ENCODE measurements at regions not wholly inside any gene's neighbourhood (a gene's known extent, or its start where the extent isn't known, plus 50 kb on each side); places are given as distances from the start of the nearest gene placed in this dataset.

DNA sequence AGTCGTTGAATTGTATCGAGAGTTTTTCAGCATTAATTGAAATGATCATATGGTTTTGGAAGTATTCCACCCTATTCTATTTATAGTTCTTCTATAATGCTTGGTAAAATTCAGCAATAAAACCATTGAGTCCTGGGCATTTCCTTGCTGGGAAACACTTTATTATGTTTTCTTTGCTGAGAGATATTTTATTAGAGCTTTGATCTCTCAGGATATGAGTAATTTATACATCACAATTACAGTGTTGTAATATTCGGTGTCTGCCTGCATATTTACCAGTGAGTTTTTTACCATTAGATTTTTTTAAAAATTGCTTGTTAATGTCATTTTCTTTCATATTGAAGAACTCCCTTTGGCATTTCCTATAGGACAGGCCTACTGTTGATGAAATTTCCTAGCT is 402.7 kb upstream of the FSIP2 start:
- Histone ChIP-seq H2AFZ (ENCODE audit: low read length) (no peak overlapping the region), H2BK15ac (ENCODE audit: low read length) (no peak overlapping the region), H4K8ac (ENCODE audit: extremely low read depth, insufficient read depth, low read length) (no peak overlapping the region), H3K23ac (ENCODE audit: insufficient read length) (no peak overlapping the region), H3K36me3 (ENCODE audit: control insufficient read depth in 2 of 4, insufficient read depth in 4 of 4, low read length in 3 of 4) (no peaks in the 10 kb centered on the region), H2BK20ac (ENCODE audit: low read length) (no peak overlapping the region), H3K18ac (ENCODE audit: extremely low read depth, low read length) (no peak overlapping the region), H2AK5ac (ENCODE audit: low read depth, low read length) (no peak overlapping the region), H2BK120ac (replicated peaks; ENCODE audit: low read depth, low read length) (no peak overlapping the region), H2BK12ac (ENCODE audit: low read depth, low read length) (no peak overlapping the region), H4K5ac (ENCODE audit: insufficient read length, low read depth, low read length) (no peak overlapping the region), H4K91ac (replicated peaks; ENCODE audit: insufficient read length, low read length) (no peak overlapping the region), H2BK5ac (ENCODE audit: low read depth, low read length) (no peak overlapping the region), H3K4me1 (replicated peaks in 1 of 4; ENCODE audit: control insufficient read depth in 3 of 4, insufficient read depth in 4 of 4, low read length in 3 of 4) (no peaks in the 10 kb centered on the region), H3K14ac (ENCODE audit: insufficient read length) (no peak overlapping the region), H3K4ac (replicated peaks; ENCODE audit: insufficient read length, low read depth, low read length) (no peak overlapping the region), H3K56ac (replicated peaks; ENCODE audit: insufficient read length, low read depth, low read length) (no peak overlapping the region), H3K9ac (replicated peaks in 1 of 4; ENCODE audit: extremely low read depth in 1 of 4, low read depth in 3 of 4, low read length in 3 of 4) (no peak overlapping the region), H3K4me2 (ENCODE audit: insufficient read depth in 1 of 2, low read depth in 2 of 2, low read length in 2 of 2) (no peak overlapping the region), H3K79me2 (ENCODE audit: control insufficient read depth in 1 of 2, insufficient read depth in 2 of 2, low read length in 2 of 2) (no peaks in the 10 kb centered on the region), H4K20me1 (replicated peaks in 1 of 2; ENCODE audit: control insufficient read depth in 1 of 2, insufficient read depth in 2 of 2, low read length in 2 of 2) (no peaks in the 10 kb centered on the region), H3K4me3 (ENCODE audit: extremely low read depth in 1 of 4, insufficient read depth in 2 of 4, low read depth in 3 of 4, low read length in 4 of 4) (no peak overlapping the region), H3K27me3 (replicated peaks in 1 of 4; ENCODE audit: control insufficient read depth in 3 of 4, extremely low read depth in 1 of 4, insufficient read depth in 3 of 4, low read length in 3 of 4) (no peaks in the 10 kb centered on the region), H3K27ac (ENCODE audit: low read depth, low read length) (no peak overlapping the region), H3K79me1 (ENCODE audit: low read depth, low read length) (no peaks in the 10 kb centered on the region), H3K9me3 (ENCODE audit: insufficient read depth in 2 of 2, low read depth in 1 of 2, low read length in 1 of 2) (no peaks in the 10 kb centered on the region), H3K23me2 (ENCODE audit: low read depth, low read length) (no peaks in the 10 kb centered on the region)
- FAIRE-seq, result no peak
- DNase-seq (ENCODE audit: low read depth in 1 of 2, low spot score in 2 of 2), result no peak
- TF ChIP-seq YY1 (IDR thresholded peaks at IDR 0.05; ENCODE audit: low read depth, low read length) (no peak), BACH1 (IDR thresholded peaks at IDR 0.05; ENCODE audit: low read length) (no peak), SP1 (IDR thresholded peaks at IDR 0.05; ENCODE audit: low read depth, low read length) (no peak), FOSL1 (IDR thresholded peaks at IDR 0.05; ENCODE audit: insufficient read depth, low read depth, low read length) (no peak), EZH2 (IDR thresholded peaks at IDR 0.05; ENCODE audit: low read depth, low read length, severe bottlenecking) (no peak)
- TF ChIP-seq, protein P1, sequence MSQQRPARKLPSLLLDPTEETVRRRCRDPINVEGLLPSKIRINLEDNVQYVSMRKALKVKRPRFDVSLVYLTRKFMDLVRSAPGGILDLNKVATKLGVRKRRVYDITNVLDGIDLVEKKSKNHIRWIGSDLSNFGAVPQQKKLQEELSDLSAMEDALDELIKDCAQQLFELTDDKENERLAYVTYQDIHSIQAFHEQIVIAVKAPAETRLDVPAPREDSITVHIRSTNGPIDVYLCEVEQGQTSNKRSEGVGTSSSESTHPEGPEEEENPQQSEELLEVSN (IDR thresholded peaks at IDR 0.05), result no peak
- TF ChIP-seq, protein P2, sequence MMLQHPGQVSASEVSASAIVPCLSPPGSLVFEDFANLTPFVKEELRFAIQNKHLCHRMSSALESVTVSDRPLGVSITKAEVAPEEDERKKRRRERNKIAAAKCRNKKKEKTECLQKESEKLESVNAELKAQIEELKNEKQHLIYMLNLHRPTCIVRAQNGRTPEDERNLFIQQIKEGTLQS (IDR thresholded peaks at IDR 0.05; ENCODE audit: insufficient read depth, low read depth, low read length), result no peak
- POLR2A ChIA-PET (ENCODE audit: partially characterized antibody), result no interaction called here
- WGBS, 2 experiments (ENCODE audit: extremely low coverage in 1 of 2, insufficient coverage in 1 of 2, insufficient read length in 1 of 2, insufficient replicate concordance in 2 of 2, low coverage in 1 of 2, low lambda C conversion rate in 2 of 2, missing lambda C conversion rate in 1 of 2), result 96% methylated on average over 3 of the region's 3 CpGs; no CpG with 5 or more reads in 1 of the 2 experiments
- CTCF ChIA-PET (ENCODE audit: partially characterized antibody), result interaction anchor here (0.7 to 3.0 kb wide), 8 partner anchors 10 to 837 kb away, joined by 3 to 47 read pairs (median 3); partner anchors contain the start of gene FSIP2

Measured in H1 (cell line).